CD1c-positive myeloid dendritic cell (primary cell): ENCODE measurements at regions not wholly inside any gene's neighbourhood (a gene's known extent, or its start where the extent isn't known, plus 50 kb on each side); places are given as distances from the start of the nearest gene placed in this dataset.
A peak's percentile ranks its signal among the peaks of the same experiment; 100 is the strongest.

Experiments used
- DNase-seq: peaks from one replicate; pipeline ENCODE4 v3.0.0-alpha.2; 2016; ENCODE audit errors: extremely low spot score

- no peak for DNase-seq
These were observed 153.0 kb downstream of the FOXA2 start for GRCh38 chr20:22431419-22431818.

- DNase-seq: no peak
These were observed 153.6 kb downstream of the FOXA2 start for GRCh38 chr20:22430746-22431168.

GRCh38 chr20:22430154-22430745 is 154.1 kb downstream of the FOXA2 start:
- DNase-seq: no peak

GRCh38 chr20:22429175-22430153 is 154.9 kb downstream of the FOXA2 start:
- no peak for DNase-seq

- no peak for DNase-seq
These were observed 156.3 kb downstream of the FOXA2 start for GRCh38 chr20:22428051-22428450.

DNA sequence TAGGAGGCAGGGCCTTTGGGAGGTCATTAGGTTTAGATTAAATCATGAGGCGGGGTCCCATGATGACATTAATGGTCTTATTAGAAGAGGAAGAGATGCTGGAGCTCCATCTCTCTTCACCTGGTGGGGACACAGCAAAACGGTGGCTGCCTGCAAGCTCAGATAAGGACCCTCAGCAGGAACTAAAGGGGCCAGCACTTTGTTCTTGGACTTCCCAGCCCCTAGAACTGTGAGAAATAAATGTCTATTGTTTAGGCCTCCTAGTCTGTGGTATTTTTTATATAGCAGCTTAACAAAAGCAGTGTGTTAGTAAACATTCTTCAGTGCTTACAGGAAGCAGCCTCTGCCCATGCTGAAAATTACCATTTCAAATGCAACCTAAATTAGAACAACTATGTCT is 157.6 kb downstream of the FOXA2 start:
- DNase-seq: no peak

DNA sequence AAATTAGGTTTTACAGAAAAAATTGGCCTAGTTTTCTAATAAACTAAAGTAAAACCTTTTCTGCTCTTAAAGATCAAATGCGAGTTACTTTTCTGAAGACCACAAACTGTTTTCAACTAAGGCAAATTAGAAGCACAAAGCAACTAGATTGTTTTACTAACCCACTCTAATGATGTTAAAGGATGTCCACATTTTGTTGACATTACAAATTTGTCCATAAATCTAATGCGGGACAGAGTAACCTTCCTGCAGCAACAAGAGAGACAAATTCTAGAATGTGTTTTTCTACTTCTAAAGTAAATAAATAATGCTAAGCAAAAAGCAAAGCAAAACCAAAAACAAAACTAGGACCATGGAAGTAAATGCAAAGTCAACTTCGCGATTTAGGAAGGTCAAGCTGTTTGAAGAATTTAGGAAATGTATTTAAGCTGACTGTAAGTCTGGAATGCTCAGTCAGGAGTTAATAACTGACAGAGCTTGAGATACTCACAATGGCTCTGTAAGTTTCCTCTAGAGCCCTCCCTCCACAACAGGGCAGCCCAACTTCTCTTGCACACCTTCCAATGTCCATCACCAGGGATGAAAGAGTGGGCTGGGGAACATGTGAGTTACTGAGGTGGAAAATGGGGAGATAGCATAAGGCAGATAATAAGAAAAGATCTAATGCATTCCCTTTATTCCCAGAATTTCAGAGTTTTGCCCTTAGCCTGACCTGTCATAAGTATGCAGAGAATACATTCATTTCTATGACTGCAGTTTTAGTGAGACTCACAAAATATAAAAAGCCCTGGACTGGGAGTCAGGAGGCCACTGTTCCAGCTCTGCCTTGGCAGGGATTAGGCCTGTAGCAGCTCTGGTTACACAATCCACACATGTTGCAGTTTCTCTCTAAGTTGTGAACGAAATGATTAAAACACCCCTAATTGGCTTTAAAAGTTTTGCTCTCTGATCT is 158.8 kb downstream of the FOXA2 start:
- DNase-seq: no peak

- DNase-seq: no peak
These were observed 161.1 kb downstream of the FOXA2 start for GRCh38 chr20:22423190-22423832.

DNA sequence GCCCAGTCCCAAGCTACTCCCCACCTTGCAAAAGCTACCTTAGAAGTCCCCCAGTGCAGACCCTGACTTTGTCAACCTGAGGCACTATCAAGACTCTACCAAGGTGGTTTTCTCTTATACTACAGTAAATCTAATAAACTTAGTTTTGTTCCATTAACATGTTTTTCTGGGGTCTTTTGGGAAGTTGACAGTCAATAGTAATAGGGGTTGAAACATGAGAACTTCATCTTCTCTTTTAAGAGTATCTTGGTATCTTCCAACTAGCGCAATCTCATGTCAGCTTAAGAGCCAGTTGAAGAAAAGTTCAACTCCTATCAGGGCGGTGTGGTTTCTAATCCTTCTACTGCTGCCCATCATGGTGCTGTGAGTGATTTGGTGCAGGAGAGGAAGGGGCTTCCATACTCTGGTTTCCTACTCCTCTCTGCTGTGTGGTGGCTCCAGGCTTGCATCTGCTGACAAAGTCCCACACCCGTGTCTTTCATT is 164.2 kb downstream of the FOXA2 start:
- DNase-seq: no peak

- no peak for DNase-seq
These were observed 165.6 kb downstream of the FOXA2 start for GRCh38 chr20:22418738-22419137.

GRCh38 chr20:22414305-22414742 is 170.0 kb downstream of the FOXA2 start:
- no peak for DNase-seq

DNA sequence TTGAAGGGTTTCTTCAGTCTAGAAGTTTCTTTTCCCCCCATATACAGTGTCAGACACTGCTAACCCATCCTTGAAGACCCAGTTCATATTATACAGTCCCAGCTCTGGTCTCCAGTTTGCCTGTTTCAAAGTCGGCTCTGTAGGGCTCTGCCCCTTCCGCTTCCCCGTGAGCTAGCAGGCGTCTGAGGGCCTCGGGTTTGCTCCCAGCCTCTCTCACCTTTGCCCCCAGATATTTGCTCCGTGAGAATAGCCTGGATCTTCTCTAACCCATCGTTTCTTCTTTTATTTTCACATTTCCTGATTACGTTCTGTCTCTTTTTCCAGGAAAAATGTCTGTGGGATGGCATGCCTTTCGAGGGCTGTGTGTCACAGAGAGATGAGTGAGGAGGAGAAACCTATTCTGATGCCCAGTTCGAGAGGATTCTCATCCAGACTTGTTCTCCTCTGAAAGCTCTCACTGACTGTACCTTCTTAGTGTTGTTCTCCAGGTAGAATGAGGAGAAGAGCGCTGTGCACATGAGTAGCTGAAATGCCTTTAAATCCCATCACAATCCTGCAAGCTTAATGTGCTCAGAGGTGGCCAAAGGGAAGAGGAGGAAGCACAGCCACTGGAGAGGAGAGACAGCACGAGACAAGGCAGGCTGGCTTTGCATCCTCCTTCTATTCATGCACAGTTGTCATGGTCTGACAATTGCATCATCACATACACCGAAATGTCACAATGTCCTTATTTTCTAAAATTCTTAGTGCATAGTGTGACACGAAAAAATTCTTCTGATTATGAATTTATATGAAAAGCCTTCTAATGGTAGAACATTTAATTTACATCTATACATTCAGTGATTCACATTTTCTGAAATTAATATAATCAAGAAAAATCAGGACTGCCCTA is 171.1 kb downstream of the FOXA2 start:
- no peak for DNase-seq

DNA sequence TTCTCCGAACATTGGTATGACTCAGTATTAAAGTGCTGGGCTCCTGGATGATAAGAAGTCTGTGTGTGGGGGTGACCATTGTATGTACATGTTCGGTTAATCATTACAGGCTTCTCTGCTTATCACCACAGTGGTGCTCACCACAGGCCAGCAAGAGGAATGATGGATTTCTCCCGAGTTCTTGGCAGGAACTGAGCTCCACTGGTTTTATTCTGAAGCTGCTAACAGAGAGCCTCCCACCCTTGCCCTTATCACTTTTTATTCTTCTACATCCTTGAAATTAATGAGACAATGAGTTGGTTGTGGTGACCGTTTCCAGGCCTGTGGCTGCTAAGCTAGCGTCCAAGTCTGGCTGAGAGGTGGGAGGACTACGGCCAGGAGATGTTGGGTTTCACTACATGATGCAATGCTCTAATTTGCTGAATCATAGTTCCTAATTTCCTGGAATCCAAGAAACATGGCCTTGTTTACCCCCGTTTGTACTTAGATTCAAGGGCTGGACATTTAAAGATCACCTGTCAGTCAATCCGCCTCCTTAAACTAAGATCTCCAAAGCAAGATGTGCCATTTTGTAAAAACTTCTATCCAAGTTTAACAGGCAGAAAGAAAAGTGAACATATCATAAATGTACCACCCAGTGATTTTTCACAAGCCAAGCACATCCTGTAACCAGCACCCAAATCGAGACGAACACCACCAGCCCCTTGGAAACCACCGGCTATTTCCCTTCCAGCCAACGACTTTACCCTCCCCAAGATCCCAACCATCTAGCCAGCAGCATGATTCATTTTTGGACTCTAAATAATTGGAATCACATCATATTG is 172.5 kb downstream of the FOXA2 start:
- peak; percentile 10 for DNase-seq

GRCh38 chr20:22411286-22411626 is 173.1 kb downstream of the FOXA2 start:
- DNase-seq: no peak

- DNase-seq: no peak
These were observed 173.7 kb downstream of the FOXA2 start for GRCh38 chr20:22410556-22411130.

DNA sequence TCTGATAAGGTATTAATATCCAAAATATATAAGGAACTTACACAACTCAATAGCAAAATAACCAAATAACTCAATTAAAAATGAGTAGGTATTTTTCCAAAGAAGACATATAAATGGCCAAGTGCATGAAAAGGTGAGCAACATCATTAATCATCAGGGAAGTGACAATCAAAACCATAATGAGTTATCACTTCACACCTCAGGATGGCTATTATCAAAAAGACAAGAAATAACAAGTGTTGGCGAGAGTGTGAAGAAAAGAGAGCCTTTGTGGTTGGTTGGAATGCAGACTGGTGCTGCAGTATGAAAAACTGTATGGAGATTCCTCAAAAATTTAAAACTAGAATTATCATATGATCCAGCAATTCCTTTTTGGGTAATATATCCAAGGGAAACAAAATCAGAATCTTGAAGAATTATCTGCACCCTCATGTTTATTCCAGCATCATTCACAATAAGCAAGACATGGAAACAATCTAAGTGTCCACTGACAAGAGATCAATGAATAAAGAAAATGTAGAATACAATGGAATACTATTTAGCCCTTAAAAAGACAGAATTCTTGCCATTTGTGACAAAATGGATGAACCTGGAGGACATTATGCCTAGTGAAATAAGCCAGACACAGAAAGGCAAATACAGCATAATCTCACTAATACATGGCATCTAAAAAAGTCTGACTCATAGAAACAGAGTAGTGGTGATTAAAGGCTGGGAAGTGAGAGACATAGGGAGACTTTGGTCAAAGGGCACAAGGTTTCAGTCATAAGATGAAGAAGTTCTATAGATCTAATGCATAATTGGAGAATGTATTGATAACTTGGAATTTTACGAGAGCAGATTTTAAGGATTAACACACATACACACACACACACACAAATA is 175.6 kb downstream of the FOXA2 start:
- no peak for DNase-seq

GRCh38 chr20:22407237-22408193 is 176.9 kb downstream of the FOXA2 start:
- DNase-seq: no peak
